Hematopoietic multipotent progenitor cell treated with erythropoietin and hydrocortisone succinate and interleukin-3 and kit ligand, for 4 days (in vitro differentiated cells): ENCODE measurements at regions not wholly inside any gene's neighbourhood (a gene's known extent, or its start where the extent isn't known, plus 50 kb on each side); places are given as distances from the start of the nearest gene placed in this dataset.
A peak's percentile ranks its signal among the peaks of the same experiment; 100 is the strongest.
"Not testable (repeated sequence)": the region's sequence is repeated elsewhere in the genome, so short reads cannot be mapped to it uniquely, and the experiment has no call there.

Source experiments
- DNase-seq: peaks from one replicate; pipeline ENCODE4 v3.0.0-alpha.2; 2015

- DNase-seq = no peak
Measured at GRCh38 chr12:92417373-92417772, 271.7 kb upstream of the BTG1 start.

GRCh38 chr12:92416385-92416812 lies 270.8 kb upstream of the BTG1 start:
- no peak for DNase-seq

GRCh38 chr12:92414170-92415070 lies 268.8 kb upstream of the BTG1 start:
- DNase-seq = no peak

GRCh38 chr12:92413286-92413685 lies 267.6 kb upstream of the BTG1 start:
- no peak for DNase-seq

- DNase-seq = no peak
Measured at GRCh38 chr12:92412856-92413255, 267.2 kb upstream of the BTG1 start.

- no peak for DNase-seq
Measured at GRCh38 chr12:92411687-92412086, 266.0 kb upstream of the BTG1 start.

GRCh38 chr12:92408072-92408900 lies 262.6 kb upstream of the BTG1 start:
- peak; percentile 71 for DNase-seq

- not testable (repeated sequence) for DNase-seq
Measured at GRCh38 chr12:92406404-92407070, 260.9 kb upstream of the BTG1 start.

- not testable (repeated sequence) for DNase-seq
Measured at GRCh38 chr12:92405801-92406251, 260.2 kb upstream of the BTG1 start.

GRCh38 chr12:92404921-92405320 lies 259.3 kb upstream of the BTG1 start:
- peak; percentile 69 for DNase-seq

GRCh38 chr12:92404259-92404894 lies 258.7 kb upstream of the BTG1 start:
- DNase-seq = no peak

GRCh38 chr12:92403210-92404175 lies 257.8 kb upstream of the BTG1 start:
- peak; percentile 95 for DNase-seq

GRCh38 chr12:92402415-92402814 lies 256.8 kb upstream of the BTG1 start:
- DNase-seq = no peak

GRCh38 chr12:92400006-92400405 lies 254.4 kb upstream of the BTG1 start:
- no peak for DNase-seq

GRCh38 chr12:92398565-92399309 lies 253.1 kb upstream of the BTG1 start:
- DNase-seq = peak; percentile 60

- no peak for DNase-seq
Measured at GRCh38 chr12:92396647-92397252, 251.1 kb upstream of the BTG1 start.

- DNase-seq = no peak
Measured at GRCh38 chr12:92395322-92395721, 249.7 kb upstream of the BTG1 start.

- no peak for DNase-seq
Measured at GRCh38 chr12:92394895-92395294, 249.2 kb upstream of the BTG1 start.

- DNase-seq = peak; percentile 30
Measured at GRCh38 chr12:92393504-92393903, 247.9 kb upstream of the BTG1 start.

- not testable (repeated sequence) for DNase-seq
Measured at GRCh38 chr12:92391726-92392125, 246.1 kb upstream of the BTG1 start.
